Stomach (tissue), 4 donors: ENCODE measurements at regions not wholly inside any gene's neighbourhood (a gene's known extent, or its start where the extent isn't known, plus 50 kb on each side); places are given as distances from the start of the nearest gene placed in this dataset.

Source experiments
- CTCF ChIP-seq, 7 experiments: fragments of 450-650 bp in 4 of 7; fragments of 200-600 bp in 3 of 7; sonication (generic) in 3 of 7; IDR thresholded peaks; one replicate each; pipeline ENCODE4 v1.5.1; 2016 to 2019; ENCODE audit warnings: antibody characterized with exemption in 7 of 7, control low read depth in 2 of 7, mild to moderate bottlenecking in 1 of 7
- EP300 ChIP-seq: sonication (generic); formaldehyde crosslinking; IDR thresholded peaks from one replicate; pipeline ENCODE4 v1.6.1; 2017; ENCODE audit warnings: antibody characterized with exemption
- POLR2A ChIP-seq, 4 donors: fragments of 450-650 bp; IDR thresholded peaks; one replicate each; pipeline ENCODE4 v1.6.1; 2016; ENCODE audit warnings: antibody characterized with exemption in 4 of 4, control low read depth in 2 of 4, mild to moderate bottlenecking in 1 of 4, moderate library complexity in 1 of 4

DNA sequence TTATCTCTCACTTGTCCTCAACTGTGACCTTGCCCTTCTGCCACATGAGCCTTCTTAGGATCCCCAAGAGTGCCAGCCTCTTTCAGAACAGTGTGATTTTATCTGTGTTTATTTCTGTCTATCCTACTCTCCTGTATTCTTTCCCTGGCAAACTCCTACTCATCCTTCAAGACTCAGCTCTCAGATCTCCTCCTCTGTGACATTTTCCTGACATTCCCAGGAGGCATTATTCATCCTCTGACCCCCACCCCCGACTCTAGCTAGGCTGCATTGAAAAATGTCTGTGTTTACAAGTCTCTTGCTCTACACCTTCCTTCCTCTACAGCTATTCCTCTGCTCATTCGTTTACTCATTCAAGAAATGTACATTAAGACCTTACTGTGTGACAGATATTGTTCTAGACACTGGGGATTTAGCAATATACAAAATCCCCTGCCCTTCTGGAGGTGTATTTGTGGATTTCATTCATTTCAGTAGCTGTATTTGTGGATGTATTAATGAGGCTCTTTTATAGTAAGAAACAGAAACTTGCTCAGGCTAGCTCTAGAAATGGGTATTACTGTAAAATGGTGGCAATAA lies 61.4 kb upstream of the COMTD1 start:
- no peak for TF ChIP-seq POLR2A (IDR thresholded peaks at IDR 0.05)
- no peak for TF ChIP-seq CTCF (IDR thresholded peaks at IDR 0.05)
- TF ChIP-seq EP300 = no peak
